Muscle layer of duodenum (tissue), 2 donors: ENCODE measurements at regions not wholly inside any gene's neighbourhood (a gene's known extent, or its start where the extent isn't known, plus 50 kb on each side); places are given as distances from the start of the nearest gene placed in this dataset.

Experiments
- H3K27ac ChIP-seq: one replicate; pipeline ENCODE4 v1.7.0; 2013; ENCODE audit warnings: mild to moderate bottlenecking, low read length
- H3K27me3 ChIP-seq: one replicate; pipeline ENCODE4 v1.7.0; 2013; ENCODE audit warnings: low read depth, mild to moderate bottlenecking, control low read depth, low read length
- H3K36me3 ChIP-seq, 2 donors: one replicate each; pipeline ENCODE4 v1.7.0; 2013; ENCODE audit warnings: low read length in 2 of 2, control low read depth in 1 of 2, mild to moderate bottlenecking in 1 of 2; ENCODE audit not compliant: insufficient read depth in 2 of 2, control insufficient read depth in 1 of 2
- H3K4me1 ChIP-seq, 2 donors: one replicate each; pipeline ENCODE4 v1.7.0; 2013; ENCODE audit warnings: low read length in 2 of 2, mild to moderate bottlenecking in 2 of 2, control low read depth in 1 of 2, moderate library complexity in 1 of 2; ENCODE audit not compliant: insufficient read depth in 2 of 2, control insufficient read depth in 1 of 2
- H3K4me3 ChIP-seq, 2 donors: one replicate each; pipeline ENCODE4 v1.7.0; 2013; ENCODE audit warnings: low read length in 2 of 2, low read depth in 1 of 2, mild to moderate bottlenecking in 1 of 2
- H3K9me3 ChIP-seq, 2 donors: one replicate each; pipeline ENCODE4 v1.7.0; 2013; ENCODE audit warnings: low read length in 2 of 2, control low read depth in 1 of 2, mild to moderate bottlenecking in 1 of 2; ENCODE audit not compliant: control insufficient read depth in 1 of 2
- donor health status: healthy.

GRCh38 chr17:73724341-73724740, 80.1 kb upstream of the SDK2 start:
- Histone ChIP-seq H3K27me3 (no peaks in the 10 kb centered on the region), H3K9me3 (no peaks in the 10 kb centered on the region), H3K4me3 (no peak overlapping the region), H3K4me1 (peaks cover 0 to 10% of the 10 kb centered on the region in 2 donors), H3K36me3 (no peaks in the 10 kb centered on the region), H3K27ac (no peak overlapping the region)

GRCh38 chr17:73724990-73725389, 80.7 kb upstream of the SDK2 start:
- H3K4me3 ChIP-seq: no peak overlapping the region
- no peaks in the 10 kb centered on the region for H3K27me3 ChIP-seq
- H3K4me1 ChIP-seq: peaks cover 0 to 3% of the 10 kb centered on the region in 2 donors
- H3K36me3 ChIP-seq: no peaks in the 10 kb centered on the region
- peaks cover 0 to 2% of the 10 kb centered on the region in 2 donors for H3K9me3 ChIP-seq
- no peak overlapping the region for H3K27ac ChIP-seq

GRCh38 chr17:73725794-73726515, 81.7 kb upstream of the SDK2 start:
- H3K4me1 ChIP-seq: no peaks in the 10 kb centered on the region
- no peaks in the 10 kb centered on the region for H3K36me3 ChIP-seq
- peaks cover 5 to 10% of the 10 kb centered on the region in 2 donors for H3K9me3 ChIP-seq
- H3K27me3 ChIP-seq: no peaks in the 10 kb centered on the region
- no peak overlapping the region for H3K27ac ChIP-seq
- H3K4me3 ChIP-seq: no peak overlapping the region

- Histone ChIP-seq H3K4me3 (no peak overlapping the region), H3K27me3 (no peaks in the 10 kb centered on the region), H3K27ac (no peak overlapping the region), H3K4me1 (no peaks in the 10 kb centered on the region), H3K9me3 (peaks cover 10 to 12% of the 10 kb centered on the region in 2 donors), H3K36me3 (no peaks in the 10 kb centered on the region)
Observed at GRCh38 chr17:73727941-73728340, 83.7 kb upstream of the SDK2 start.

GRCh38 chr17:73729101-73729500, 84.9 kb upstream of the SDK2 start:
- Histone ChIP-seq H3K4me3 (no peak overlapping the region), H3K27me3 (no peaks in the 10 kb centered on the region), H3K4me1 (no peaks in the 10 kb centered on the region), H3K9me3 (peaks cover 10 to 12% of the 10 kb centered on the region in 2 donors), H3K36me3 (no peaks in the 10 kb centered on the region), H3K27ac (no peak overlapping the region)

GRCh38 chr17:73731733-73732132, 87.5 kb upstream of the SDK2 start:
- H3K4me1 ChIP-seq: no peaks in the 10 kb centered on the region
- no peaks in the 10 kb centered on the region for H3K36me3 ChIP-seq
- no peak overlapping the region for H3K27ac ChIP-seq
- no peak overlapping the region for H3K4me3 ChIP-seq
- peaks cover 10 to 12% of the 10 kb centered on the region in 2 donors for H3K9me3 ChIP-seq
- H3K27me3 ChIP-seq: peaks cover 4% of the 10 kb centered on the region

- Histone ChIP-seq H3K4me3 (no peak overlapping the region), H3K4me1 (no peaks in the 10 kb centered on the region), H3K36me3 (no peaks in the 10 kb centered on the region), H3K27me3 (peaks cover 4% of the 10 kb centered on the region), H3K27ac (no peak overlapping the region), H3K9me3 (peaks cover 10 to 12% of the 10 kb centered on the region in 2 donors)
Observed at GRCh38 chr17:73733517-73733916, 89.3 kb upstream of the SDK2 start.

GRCh38 chr17:73735245-73735644, 91.0 kb upstream of the SDK2 start:
- no peaks in the 10 kb centered on the region for H3K36me3 ChIP-seq
- peaks cover 14% of the 10 kb centered on the region for H3K27me3 ChIP-seq
- no peak overlapping the region for H3K4me3 ChIP-seq
- H3K9me3 ChIP-seq: peaks cover 6 to 12% of the 10 kb centered on the region in 2 donors
- H3K4me1 ChIP-seq: no peaks in the 10 kb centered on the region
- no peak overlapping the region for H3K27ac ChIP-seq

GRCh38 chr17:73738751-73739575, 94.7 kb upstream of the SDK2 start:
- H3K36me3 ChIP-seq: no peaks in the 10 kb centered on the region
- no peak overlapping the region for H3K4me3 ChIP-seq
- H3K27ac ChIP-seq: no peak overlapping the region
- H3K27me3 ChIP-seq: peaks cover 21% of the 10 kb centered on the region
- H3K4me1 ChIP-seq: no peaks in the 10 kb centered on the region
- H3K9me3 ChIP-seq: peaks cover 0 to 7% of the 10 kb centered on the region in 2 donors

GRCh38 chr17:73740370-73740769, 96.1 kb upstream of the SDK2 start:
- H3K9me3 ChIP-seq: peaks cover 0 to 7% of the 10 kb centered on the region in 2 donors

GRCh38 chr17:73742948-73743381, 98.7 kb upstream of the SDK2 start:
- no peaks in the 10 kb centered on the region for H3K36me3 ChIP-seq
- no peak overlapping the region for H3K4me3 ChIP-seq
- no peaks in the 10 kb centered on the region for H3K4me1 ChIP-seq
- no peak overlapping the region for H3K27ac ChIP-seq
- peaks cover 0 to 7% of the 10 kb centered on the region in 2 donors for H3K9me3 ChIP-seq
- peaks cover 17% of the 10 kb centered on the region for H3K27me3 ChIP-seq

More at GRCh38 chr17:73740370-73740769, 96.1 kb upstream of the SDK2 start:
- H3K4me3 ChIP-seq: no peak overlapping the region
- H3K4me1 ChIP-seq: no peaks in the 10 kb centered on the region
- no peak overlapping the region for H3K27ac ChIP-seq
- H3K27me3 ChIP-seq: peaks cover 17% of the 10 kb centered on the region
- no peaks in the 10 kb centered on the region for H3K36me3 ChIP-seq
